Urothelium cell line (cell line): ENCODE measurements at regions not wholly inside any gene's neighbourhood (a gene's known extent, or its start where the extent isn't known, plus 50 kb on each side); places are given as distances from the start of the nearest gene placed in this dataset.
A peak's percentile ranks its signal among the peaks of the same experiment; 100 is the strongest.

ENCODE experiments used
- DNase-seq: peaks from one replicate; pipeline ENCODE4 v3.0.0; 2011; ENCODE audit warnings: low spot score, mixed read lengths
- FAIRE-seq: peaks from 2 replicates; lab custom pipeline; 2011; peaks lifted over from hg19 to GRCh38; lab: Jason Lieb, UNC

DNA sequence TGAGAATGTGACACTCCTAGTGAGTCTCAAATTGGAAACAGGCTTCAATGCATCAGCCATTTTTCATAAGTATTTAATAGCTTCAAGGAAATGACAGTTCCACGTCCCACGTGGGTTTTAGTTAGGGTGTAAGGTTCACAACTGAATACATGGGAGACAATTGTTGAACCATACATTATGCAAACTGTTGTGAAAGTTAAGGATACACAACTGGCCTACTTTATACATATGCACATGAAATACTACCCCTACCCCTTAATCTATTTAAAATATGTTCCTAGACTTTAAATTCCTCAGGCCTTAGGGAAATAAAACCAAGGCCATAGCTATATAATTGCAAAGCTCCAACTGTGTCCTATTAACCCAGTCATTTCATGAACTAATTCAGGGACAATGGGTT is 436.1 kb downstream of the BTBD3 start:
- FAIRE-seq (no peak), DNase-seq (no peak)

- DNase-seq (no peak), FAIRE-seq (no peak)
These were observed 437.0 kb downstream of the BTBD3 start for GRCh38 chr20:12354725-12355124.

- FAIRE-seq (no peak), DNase-seq (no peak)
These were observed 437.5 kb downstream of the BTBD3 start for GRCh38 chr20:12355185-12355584.

DNA sequence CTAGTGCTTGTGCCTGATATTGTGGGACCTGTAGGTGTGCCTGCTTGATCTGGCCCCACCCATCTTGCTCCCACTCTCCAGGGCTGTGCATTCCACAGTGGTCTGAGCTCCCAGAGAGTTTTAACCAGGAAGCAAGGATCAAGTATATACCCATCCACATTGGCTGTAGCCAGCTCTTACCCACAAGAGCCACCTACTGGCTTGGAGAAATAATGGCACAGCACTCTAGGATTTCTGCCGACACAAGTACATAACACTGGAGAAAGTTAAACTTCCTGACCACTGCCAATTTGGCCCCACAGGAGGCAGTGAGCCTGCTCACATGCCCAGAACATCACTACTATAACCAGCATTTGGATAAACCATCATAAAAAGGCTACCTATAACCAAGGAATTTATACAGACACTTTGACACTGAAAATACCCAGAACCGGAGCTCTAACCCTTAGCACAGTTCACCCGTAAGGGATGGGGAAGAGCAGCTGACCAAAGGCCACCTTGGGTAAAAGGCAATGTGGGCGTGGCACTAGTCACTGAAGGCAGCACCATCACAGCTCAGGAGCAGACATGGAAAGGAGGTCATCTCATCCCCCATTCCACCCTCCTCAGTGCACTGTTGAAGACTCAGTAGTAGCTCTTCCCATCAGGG is 440.4 kb downstream of the BTBD3 start:
- no peak for DNase-seq
- FAIRE-seq, result no peak

GRCh38 chr20:12358655-12359009 is 440.9 kb downstream of the BTBD3 start:
- no peak for FAIRE-seq
- no peak for DNase-seq

DNA sequence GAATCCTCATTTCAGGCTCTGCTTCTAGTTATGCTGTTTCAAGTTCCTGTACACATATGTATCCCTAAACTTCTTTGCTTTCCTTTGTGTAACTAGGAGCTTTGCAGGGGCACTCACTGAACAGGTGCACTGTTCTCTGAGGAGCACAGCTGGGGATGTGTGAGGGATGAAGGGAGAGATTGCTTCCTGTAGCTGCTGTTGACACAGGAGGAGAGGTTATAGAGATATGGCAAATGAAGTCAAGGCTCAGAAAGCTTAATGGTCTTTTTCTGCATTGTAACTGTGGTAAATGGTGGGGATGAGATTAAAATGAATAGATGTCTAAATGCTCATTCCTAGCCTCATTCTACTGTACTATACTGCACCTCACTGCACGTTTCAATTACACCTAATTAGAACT is 454.3 kb downstream of the BTBD3 start:
- no peak for DNase-seq
- FAIRE-seq, result no peak

GRCh38 chr20:12372557-12372956 is 454.9 kb downstream of the BTBD3 start:
- no peak for FAIRE-seq

GRCh38 chr20:12375967-12376366 is 458.3 kb downstream of the BTBD3 start:
- FAIRE-seq (no peak), DNase-seq (no peak)

More at GRCh38 chr20:12372557-12372956, 454.9 kb downstream of the BTBD3 start:
- DNase-seq, result no peak

- FAIRE-seq, result no peak
- DNase-seq, result no peak
These were observed 466.1 kb downstream of the BTBD3 start for GRCh38 chr20:12383821-12384220.

DNA sequence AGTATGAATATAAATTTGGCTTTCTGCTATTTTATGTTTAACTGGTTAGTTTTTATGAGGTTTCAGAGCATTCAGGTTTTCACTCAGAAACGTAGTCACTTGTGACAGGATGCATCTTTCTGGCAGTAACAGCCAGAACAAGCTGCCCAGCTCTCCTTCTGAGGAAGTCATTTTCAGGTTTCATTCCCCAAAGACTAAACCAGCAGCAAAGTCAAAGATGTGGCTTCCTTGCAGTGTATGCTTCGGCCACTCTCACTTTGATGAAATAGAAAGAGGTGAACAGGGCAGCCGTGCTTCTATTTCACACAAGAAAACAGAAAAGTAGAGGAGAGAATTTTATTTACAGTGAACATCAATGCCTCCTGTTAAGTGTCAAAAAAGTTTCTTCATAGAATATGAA is 469.1 kb downstream of the BTBD3 start:
- no peak for DNase-seq
- no peak for FAIRE-seq

DNA sequence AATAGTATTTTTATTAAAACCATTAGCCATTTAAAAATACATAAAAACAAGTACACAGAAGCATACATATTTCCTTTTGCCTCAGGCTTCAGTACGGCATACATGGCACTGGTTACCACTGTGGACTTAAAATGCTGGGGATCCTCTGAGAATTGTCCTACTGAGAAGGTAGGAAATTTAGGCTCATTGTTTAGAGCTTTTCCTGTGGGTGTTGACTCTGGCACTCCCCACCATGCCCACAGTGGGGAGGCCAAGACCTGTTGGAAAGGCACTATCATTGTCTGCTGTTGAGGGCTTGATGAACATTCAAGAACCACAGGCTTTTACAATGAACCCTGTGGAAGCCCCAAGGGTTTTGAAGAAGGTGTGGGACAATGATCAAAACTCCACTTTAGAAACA is 473.4 kb downstream of the BTBD3 start:
- no peak for DNase-seq
- no peak for FAIRE-seq

DNA sequence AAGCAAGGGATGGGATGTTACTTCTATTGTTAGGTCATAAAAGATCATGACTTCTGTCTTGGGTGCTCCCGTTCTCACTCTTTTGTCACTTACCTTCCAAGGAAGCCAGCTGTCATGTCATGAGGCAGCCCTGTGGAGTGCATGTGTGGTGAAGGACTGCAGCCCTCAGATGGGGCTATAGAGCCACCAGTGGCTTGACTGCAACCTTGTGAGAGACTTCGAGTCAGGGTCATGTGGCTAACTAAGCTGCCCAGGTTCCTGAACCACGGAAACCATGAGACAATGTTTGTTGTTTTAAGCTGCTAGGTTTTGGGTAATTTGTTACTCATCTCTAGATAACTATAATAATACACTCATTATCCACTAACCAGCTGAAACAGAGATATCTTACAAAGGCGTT is 477.1 kb downstream of the BTBD3 start:
- no peak for FAIRE-seq
- DNase-seq, result no peak

GRCh38 chr20:12395353-12395752 is 477.7 kb downstream of the BTBD3 start:
- DNase-seq, result no peak
- no peak for FAIRE-seq

DNA sequence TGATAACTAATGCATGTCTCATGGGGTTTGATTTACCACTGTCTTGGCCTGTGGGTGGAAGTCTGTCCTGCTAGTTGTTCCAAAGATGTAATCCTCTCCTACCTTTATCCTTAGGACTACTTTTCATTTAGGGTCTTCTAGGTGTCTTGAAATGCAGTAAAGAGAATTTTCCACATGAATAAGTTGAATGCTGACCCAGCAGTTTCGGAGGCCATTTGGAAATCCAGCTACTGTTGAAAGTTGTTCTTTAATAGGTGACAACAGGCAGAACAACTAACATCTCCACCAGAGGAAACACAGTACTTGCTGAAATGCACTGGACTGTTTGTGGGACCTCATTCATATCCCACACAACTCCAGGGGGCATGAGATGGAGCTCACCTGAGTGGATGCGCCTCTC is 478.1 kb downstream of the BTBD3 start:
- no peak for DNase-seq
- no peak for FAIRE-seq

DNA sequence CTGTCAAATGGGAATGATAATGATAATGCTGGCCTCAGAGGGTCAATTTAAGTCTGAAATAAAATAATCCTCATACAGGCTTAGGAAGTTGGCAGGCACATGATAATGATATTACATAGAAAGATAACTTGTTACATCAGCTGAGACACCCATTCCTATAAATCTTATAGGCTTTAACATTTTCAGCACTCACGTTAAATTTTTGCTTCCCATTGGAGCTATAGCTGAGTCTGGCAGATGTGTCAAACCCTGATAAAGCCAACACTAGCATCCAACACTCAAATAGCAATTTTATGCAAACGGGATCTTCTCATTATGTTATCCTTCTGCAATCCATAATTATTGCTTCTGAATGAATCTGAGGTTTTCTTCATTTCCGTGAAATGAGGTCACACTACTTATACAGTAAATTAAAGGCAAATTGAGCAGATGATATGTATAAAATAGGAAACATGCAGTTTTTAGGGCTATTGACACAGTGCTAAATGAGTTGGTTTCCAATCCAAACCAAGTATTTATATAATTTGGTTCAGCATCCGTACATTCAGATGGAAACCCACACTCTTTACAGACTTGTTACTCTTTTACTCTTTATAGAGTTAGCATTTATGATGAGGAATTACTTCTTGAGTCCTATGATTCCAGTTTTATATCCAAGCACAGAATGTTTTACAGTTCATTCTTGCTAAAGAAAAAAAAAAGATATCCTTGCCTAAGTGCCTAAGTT is 481.6 kb downstream of the BTBD3 start:
- DNase-seq (no peak), FAIRE-seq (no peak)

- FAIRE-seq (no peak), DNase-seq (no peak)
These were observed 487.2 kb downstream of the BTBD3 start for GRCh38 chr20:12404941-12405340.

GRCh38 chr20:12406978-12407377 is 489.3 kb downstream of the BTBD3 start:
- no peak for DNase-seq
- FAIRE-seq, result no peak

GRCh38 chr20:12409501-12409900 is 491.8 kb downstream of the BTBD3 start:
- no peak for FAIRE-seq
- DNase-seq, result peak; percentile 25

DNA sequence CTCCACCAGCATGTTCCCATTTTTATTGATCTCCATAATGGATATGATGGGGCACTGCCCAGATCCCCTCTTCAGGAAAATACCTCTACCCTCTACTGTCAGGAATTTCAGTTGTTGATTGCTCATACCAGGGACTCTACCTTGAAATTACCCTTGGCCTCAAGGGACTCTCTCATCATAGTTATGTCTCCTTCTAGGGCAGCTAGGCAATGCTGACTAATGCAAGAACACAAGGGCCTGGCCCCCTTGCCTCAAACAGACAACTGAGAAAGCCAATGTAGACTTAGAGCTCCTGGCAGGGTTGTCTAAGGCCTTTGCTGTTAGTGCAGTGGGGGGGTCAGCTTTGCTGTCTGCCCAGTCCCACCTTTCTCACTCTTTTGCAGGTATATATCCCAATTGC is 493.1 kb downstream of the BTBD3 start:
- no peak for DNase-seq
- no peak for FAIRE-seq

DNA sequence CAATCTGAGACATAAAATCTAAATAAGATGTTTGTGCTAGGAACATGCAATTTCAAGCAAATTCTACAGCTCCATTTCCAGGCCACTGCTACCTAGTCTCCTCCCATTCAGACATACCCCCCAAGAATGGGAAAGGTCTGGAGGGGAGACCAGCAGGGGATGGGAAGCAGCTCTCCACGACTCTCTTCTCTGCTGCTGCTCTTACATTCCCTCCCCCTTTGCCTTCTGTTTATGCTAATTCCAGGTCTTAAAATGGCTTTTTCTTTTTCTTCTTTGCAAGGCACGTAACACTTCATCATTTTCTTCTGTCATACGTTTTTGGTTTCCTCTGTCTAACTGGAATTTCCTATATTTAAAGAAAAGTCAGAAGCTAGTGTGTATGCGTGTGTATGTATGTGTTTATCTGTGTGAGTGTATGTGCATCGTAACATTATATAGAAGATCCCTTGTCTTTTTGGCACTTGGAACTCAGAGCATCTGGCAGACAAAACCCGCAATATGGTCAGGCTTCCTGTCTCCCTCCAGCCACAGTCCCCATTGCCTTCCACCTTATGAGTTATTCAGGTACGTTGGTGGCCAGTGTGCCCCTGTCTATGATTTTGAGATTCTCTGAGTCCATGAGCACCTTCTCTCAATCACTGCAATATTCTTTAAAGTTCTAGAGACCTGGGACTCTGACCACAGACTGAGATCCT is 493.7 kb downstream of the BTBD3 start:
- DNase-seq (no peak), FAIRE-seq (no peak)

DNA sequence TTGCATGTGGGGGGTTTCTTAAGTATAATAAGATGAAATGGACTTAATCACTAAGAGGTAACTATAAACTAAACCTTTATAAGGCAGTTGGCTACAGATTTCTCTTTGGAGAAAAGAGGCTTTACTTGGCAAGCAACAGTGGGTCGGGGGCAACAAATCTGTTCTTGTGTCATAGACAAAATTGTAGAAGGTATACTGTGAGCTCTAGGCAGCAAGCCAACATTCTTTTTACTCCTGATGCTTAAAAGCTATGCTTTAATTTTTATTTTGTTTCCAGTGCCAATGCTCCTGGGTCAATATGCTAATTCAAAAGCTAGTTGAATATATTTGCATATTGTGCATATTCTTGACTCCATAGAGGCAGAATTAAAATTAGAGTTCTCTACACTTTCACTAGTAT is 495.4 kb downstream of the BTBD3 start:
- DNase-seq (no peak), FAIRE-seq (no peak)
